Omental fat pad (tissue), 3 donors: ENCODE measurements at regions not wholly inside any gene's neighbourhood (a gene's known extent, or its start where the extent isn't known, plus 50 kb on each side); places are given as distances from the start of the nearest gene placed in this dataset.

Experiments
- ATAC-seq: fragments of 150-250 bp; one replicate; pipeline ENCODE4 v1.9.1; 2016; ENCODE audit warnings: mild to moderate bottlenecking, moderate library complexity; ENCODE audit not compliant: low FRiP score
- DNase-seq: peaks from one replicate; pipeline ENCODE4 v3.0.0-alpha.2; 2019; ENCODE audit warnings: low spot score
- CTCF ChIP-seq, 3 donors: fragments of 450-650 bp; IDR thresholded peaks; one replicate each; pipeline ENCODE4 v1.5.1; 2016 to 2017; ENCODE audit warnings: antibody characterized with exemption in 3 of 3, mild to moderate bottlenecking in 3 of 3, moderate library complexity in 2 of 3

GRCh38 chr3:168860592-168860991 lies 764.9 kb upstream of the GOLIM4 start:
- no peak for ATAC-seq
- no peak for TF ChIP-seq CTCF (IDR thresholded peaks at IDR 0.05)
- DNase-seq = no peak

GRCh38 chr3:168860028-168860427 lies 764.3 kb upstream of the GOLIM4 start:
- TF ChIP-seq CTCF (IDR thresholded peaks at IDR 0.05) = no peak
- DNase-seq = no peak
- ATAC-seq = no peak

GRCh38 chr3:168859574-168859973 lies 763.9 kb upstream of the GOLIM4 start:
- DNase-seq = no peak
- ATAC-seq = no peak
- no peak for TF ChIP-seq CTCF (IDR thresholded peaks at IDR 0.05)

- DNase-seq = no peak
- no peak for ATAC-seq
- TF ChIP-seq CTCF (IDR thresholded peaks at IDR 0.05) = no peak
Measured at GRCh38 chr3:168859143-168859542, 763.4 kb upstream of the GOLIM4 start.

- TF ChIP-seq CTCF (IDR thresholded peaks at IDR 0.05) = no peak
- no peak for DNase-seq
- no peak for ATAC-seq
Measured at GRCh38 chr3:168858327-168858726, 762.6 kb upstream of the GOLIM4 start.

GRCh38 chr3:168850109-168850508 lies 754.4 kb upstream of the GOLIM4 start:
- no peak for TF ChIP-seq CTCF (IDR thresholded peaks at IDR 0.05)
- no peak for ATAC-seq

GRCh38 chr3:168847291-168847883 lies 751.7 kb upstream of the GOLIM4 start:
- ATAC-seq (no peak), DNase-seq (no peak)
- TF ChIP-seq CTCF (IDR thresholded peaks at IDR 0.05) = no peak

More at GRCh38 chr3:168850109-168850508, 754.4 kb upstream of the GOLIM4 start:
- DNase-seq = no peak
